ENCODE measurements at regions not wholly inside any gene's neighbourhood (a gene's known extent, or its start where the extent isn't known, plus 50 kb on each side); places are given as distances from the start of the nearest gene placed in this dataset.

DNA sequence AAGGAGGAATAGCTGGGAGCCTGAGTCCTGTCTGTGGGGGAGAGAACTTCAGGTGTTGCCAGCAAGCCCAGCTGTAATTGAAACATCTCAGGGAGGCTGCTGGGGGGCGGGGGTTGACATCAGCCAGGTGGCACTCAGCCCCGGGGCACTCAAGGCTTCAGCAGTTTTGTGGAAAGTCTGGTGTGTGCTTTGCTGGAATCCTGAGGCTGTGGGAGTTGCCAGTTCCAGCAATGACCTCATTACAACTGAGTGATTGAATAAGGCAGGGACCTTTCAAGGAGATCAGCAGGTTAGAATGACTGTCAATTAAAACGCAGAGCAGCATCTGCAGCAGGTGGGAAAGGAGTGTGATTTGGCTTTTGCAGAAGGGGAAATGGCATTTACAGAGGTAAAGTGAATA, 75.7 kb downstream of the FAM43A start:
- in situ Hi-C loops (cut with MboI; ENCODE audit: low sequenced_read_pairs) (no loop called here), dilution Hi-C loops (cut with HindIII; ENCODE audit: low sequenced_read_pairs, unreplicated experiment) (no loop called here), intact Hi-C loops (cut with micrococcal nuclease) (no loop called here)
- Histone ChIP-seq H3K18ac (ENCODE audit: low read depth, low read length) (no peak overlapping the region), H4K20me1 (ENCODE audit: insufficient read depth, low read length) (no peaks in the 10 kb centered on the region), H2AFZ (replicated peaks; ENCODE audit: low read length, poor library complexity) (no peak overlapping the region), H3K27ac (ENCODE audit: insufficient read depth, low read length) (no peak overlapping the region), H2BK120ac (ENCODE audit: low read depth, low read length) (no peak overlapping the region), H2BK15ac (ENCODE audit: low read depth, low read length) (no peak overlapping the region), H3K9ac (ENCODE audit: low read depth, low read length) (no peak overlapping the region), H3K9me1 (ENCODE audit: insufficient read depth, low read length) (no peaks in the 10 kb centered on the region), H3K36me3 (ENCODE audit: control insufficient read depth, insufficient read depth, low read length) (no peaks in the 10 kb centered on the region), H3K9me3 (ENCODE audit: control insufficient read depth, insufficient read depth, low read length) (no peaks in the 10 kb centered on the region), H2BK5ac (ENCODE audit: low read depth, low read length, poor library complexity, severe bottlenecking) (no peak overlapping the region), H2BK20ac (ENCODE audit: low read depth, low read length) (no peak overlapping the region), H2AK5ac (ENCODE audit: low read depth, low read length) (no peak overlapping the region), H3K4me3 (ENCODE audit: insufficient read depth, low read depth, low read length) (no peak overlapping the region), H4K8ac (ENCODE audit: low read depth in 2 of 2, low read length in 2 of 2) (no peak overlapping the region), H3K27me3 (ENCODE audit: control insufficient read depth, insufficient read depth, low read length) (peaks cover 47% of the 10 kb centered on the region), H3K23ac (ENCODE audit: low read depth, low read length) (no peak overlapping the region), H3K14ac (replicated peaks; ENCODE audit: low read depth, low read length) (no peak overlapping the region), H3K4me1 (ENCODE audit: control insufficient read depth, insufficient read depth, low read length) (no peaks in the 10 kb centered on the region), H3K4me2 (ENCODE audit: low read depth, low read length) (no peak overlapping the region), H3K79me1 (ENCODE audit: low read depth in 1 of 2, low read length in 2 of 2) (no peaks in the 10 kb centered on the region), H2AK9ac (replicated peaks; ENCODE audit: low read depth, low read length, poor library complexity) (no peak overlapping the region), H4K5ac (ENCODE audit: low read depth, low read length) (no peak overlapping the region), H4K91ac (ENCODE audit: insufficient read depth, low read depth, low read length) (no peak overlapping the region), H3K4ac (ENCODE audit: low read depth, low read length) (no peak overlapping the region), H3K56ac (ENCODE audit: extremely low read depth, insufficient read depth, low read length) (no peak overlapping the region)
- DNase-seq (no peak), ATAC-seq (ENCODE audit: low read depth) (no peak)
- BruUV-seq (replicated peaks) = no TSS peak
- POLR2A ChIA-PET (ENCODE audit: unreplicated experiment) = no interaction called here
- CTCF ChIA-PET = no interaction called here
- no peak for TF ChIP-seq BHLHE40 (IDR thresholded peaks at IDR 0.05; ENCODE audit: low read depth, low read length)
- TF ChIP-seq, protein P1, sequence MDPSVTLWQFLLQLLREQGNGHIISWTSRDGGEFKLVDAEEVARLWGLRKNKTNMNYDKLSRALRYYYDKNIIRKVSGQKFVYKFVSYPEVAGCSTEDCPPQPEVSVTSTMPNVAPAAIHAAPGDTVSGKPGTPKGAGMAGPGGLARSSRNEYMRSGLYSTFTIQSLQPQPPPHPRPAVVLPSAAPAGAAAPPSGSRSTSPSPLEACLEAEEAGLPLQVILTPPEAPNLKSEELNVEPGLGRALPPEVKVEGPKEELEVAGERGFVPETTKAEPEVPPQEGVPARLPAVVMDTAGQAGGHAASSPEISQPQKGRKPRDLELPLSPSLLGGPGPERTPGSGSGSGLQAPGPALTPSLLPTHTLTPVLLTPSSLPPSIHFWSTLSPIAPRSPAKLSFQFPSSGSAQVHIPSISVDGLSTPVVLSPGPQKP (IDR thresholded peaks at IDR 0.05; ENCODE audit: borderline replicate concordance, low read depth, low read length) = no peak
- TF ChIP-seq POLR2A (IDR thresholded peaks at IDR 0.05; ENCODE audit: low read depth, low read length) = no peak
- TF ChIP-seq MAZ (IDR thresholded peaks at IDR 0.05; ENCODE audit: borderline replicate concordance, low read depth, low read length) = no peak
- TF ChIP-seq MAFK (IDR thresholded peaks at IDR 0.05; ENCODE audit: low read depth, low read length) = no peak
- 43% methylated on average over 1 of the region's 3 CpGs; no CpG with 5 or more reads in 1 of the 2 experiments for WGBS, 2 experiments (ENCODE audit: extremely low coverage in 2 of 2, insufficient read length in 1 of 2)

All from IMR-90 (cell line).